Left ventricle myocardium inferior (tissue), 1 donor: ENCODE measurements at regions not wholly inside any gene's neighbourhood (a gene's known extent, or its start where the extent isn't known, plus 50 kb on each side); places are given as distances from the start of the nearest gene placed in this dataset.

Experiments used
- DNase-seq: peaks from one replicate; pipeline ENCODE4 v3.0.0-alpha.2; 2020
- H3K27ac ChIP-seq: fragments of 200-600 bp; replicated peaks from 2 replicates; pipeline ENCODE4 v1.8.0; 2021
- H3K27me3 ChIP-seq: fragments of 200-600 bp; 2 replicates; pipeline ENCODE4 v1.8.0; 2021; ENCODE audit warnings: low read depth
- H3K36me3 ChIP-seq: fragments of 200-600 bp; 2 replicates; pipeline ENCODE4 v1.8.0; 2021
- H3K4me1 ChIP-seq: fragments of 200-600 bp; 2 replicates; pipeline ENCODE4 v1.8.0; 2021
- H3K4me3 ChIP-seq: fragments of 200-600 bp; 2 replicates; pipeline ENCODE4 v1.8.0; 2021; ENCODE audit warnings: mild to moderate bottlenecking, moderate library complexity
- H3K9me3 ChIP-seq: fragments of 200-600 bp; replicated peaks from 2 replicates; pipeline ENCODE4 v1.8.0; 2021
- CTCF ChIP-seq: fragments of 200-600 bp; IDR thresholded peaks from 2 replicates; pipeline ENCODE4 v1.8.0; 2021; ENCODE audit warnings: antibody characterized with exemption, mild to moderate bottlenecking, borderline replicate concordance
- intact Hi-C: fragments of 100-400 bp; cut with micrococcal nuclease; formaldehyde crosslinking; loops from one replicate; pipeline ENCODE4 v1.11.0; 2022
- donor health status: DM: no; HTN: yes; CAD: no; lungs with severe emphysema.

- intact Hi-C loops: no loop called here
- DNase-seq: no peak
- no peak overlapping the region for H3K4me3 ChIP-seq
- peaks cover 13% of the 10 kb centered on the region for H3K9me3 ChIP-seq
- H3K4me1 ChIP-seq: no peaks in the 10 kb centered on the region
- H3K27ac ChIP-seq: no peak overlapping the region
- H3K36me3 ChIP-seq: no peaks in the 10 kb centered on the region
- no peak for TF ChIP-seq CTCF
- peaks cover 7% of the 10 kb centered on the region for H3K27me3 ChIP-seq
Measured at GRCh38 chr1:213570487-213570886, 417.3 kb upstream of the PROX1 start.

- no peaks in the 10 kb centered on the region for H3K36me3 ChIP-seq
- no peak for TF ChIP-seq CTCF
- intact Hi-C loops: no loop called here
- no peak overlapping the region for H3K4me3 ChIP-seq
- peaks cover 4% of the 10 kb centered on the region for H3K9me3 ChIP-seq
- no peak for DNase-seq
- no peak overlapping the region for H3K27ac ChIP-seq
- H3K4me1 ChIP-seq: no peaks in the 10 kb centered on the region
- H3K27me3 ChIP-seq: peaks cover 7% of the 10 kb centered on the region
Measured at GRCh38 chr1:213571419-213571818, 416.4 kb upstream of the PROX1 start.

- H3K4me3 ChIP-seq: no peak overlapping the region
- intact Hi-C loops: no loop called here
- no peaks in the 10 kb centered on the region for H3K36me3 ChIP-seq
- H3K27me3 ChIP-seq: peaks cover 7% of the 10 kb centered on the region
- TF ChIP-seq CTCF: no peak
- H3K27ac ChIP-seq: no peak overlapping the region
- no peak for DNase-seq
- H3K9me3 ChIP-seq: peaks cover under 1% of the 10 kb centered on the region
- H3K4me1 ChIP-seq: no peaks in the 10 kb centered on the region
Measured at GRCh38 chr1:213571843-213572242, 415.9 kb upstream of the PROX1 start.

GRCh38 chr1:213572912-213573647, 414.7 kb upstream of the PROX1 start:
- Histone ChIP-seq H3K27ac (no peak overlapping the region), H3K9me3 (no peaks in the 10 kb centered on the region), H3K27me3 (peaks cover 7% of the 10 kb centered on the region), H3K36me3 (no peaks in the 10 kb centered on the region), H3K4me3 (no peak overlapping the region), H3K4me1 (no peaks in the 10 kb centered on the region)
- no peak for DNase-seq
- TF ChIP-seq CTCF: no peak
- intact Hi-C loops: no loop called here

GRCh38 chr1:213573648-213574009, 414.1 kb upstream of the PROX1 start:
- Histone ChIP-seq H3K4me1 (no peaks in the 10 kb centered on the region), H3K27me3 (peaks cover 7% of the 10 kb centered on the region), H3K36me3 (no peaks in the 10 kb centered on the region), H3K4me3 (no peak overlapping the region), H3K27ac (no peak overlapping the region), H3K9me3 (no peaks in the 10 kb centered on the region)
- no peak for TF ChIP-seq CTCF
- intact Hi-C loops: no loop called here
- no peak for DNase-seq
